Breast epithelium (tissue), 3 donors: ENCODE measurements at regions not wholly inside any gene's neighbourhood (a gene's known extent, or its start where the extent isn't known, plus 50 kb on each side); places are given as distances from the start of the nearest gene placed in this dataset.

ENCODE experiments used
- CTCF ChIP-seq, 3 donors: fragments of 450-650 bp; IDR thresholded peaks; one replicate each; pipeline ENCODE4 v1.5.1; 2016 to 2017; ENCODE audit warnings: antibody characterized with exemption in 3 of 3, mild to moderate bottlenecking in 3 of 3, moderate library complexity in 3 of 3
- POLR2A ChIP-seq: fragments of 450-650 bp; IDR thresholded peaks from one replicate; pipeline ENCODE4 v1.6.1; 2016; ENCODE audit warnings: antibody characterized with exemption, mild to moderate bottlenecking, moderate library complexity

GRCh38 chr1:10880063-10880462 is 83.6 kb upstream of the CASZ1 start:
- TF ChIP-seq CTCF (IDR thresholded peaks at IDR 0.05) (no peak), POLR2A (no peak)
